IPS DF 6.9 (cell line): ENCODE measurements at regions not wholly inside any gene's neighbourhood (a gene's known extent, or its start where the extent isn't known, plus 50 kb on each side); places are given as distances from the start of the nearest gene placed in this dataset.

Source experiments
- DNase-seq: peaks from one replicate; pipeline ENCODE4 v3.0.0-alpha.2; 2013; ENCODE audit warnings: low read depth, low spot score
- H3K27ac ChIP-seq: one replicate; pipeline ENCODE4 v1.5.1; 2013; ENCODE audit warnings: low read length, control low read depth
- H3K27me3 ChIP-seq: 2 replicates; pipeline ENCODE4 v1.6.1; 2013; ENCODE audit warnings: mild to moderate bottlenecking, low read length; ENCODE audit not compliant: control insufficient read depth, insufficient read depth
- H3K36me3 ChIP-seq: 2 replicates; pipeline ENCODE4 v1.6.1; 2013; ENCODE audit warnings: low read length; ENCODE audit not compliant: control insufficient read depth, insufficient read depth
- H3K4me1 ChIP-seq: 2 replicates; pipeline ENCODE4 v1.6.1; 2013; ENCODE audit warnings: low read length; ENCODE audit not compliant: control insufficient read depth, insufficient read depth
- H3K4me3 ChIP-seq: 2 replicates; pipeline ENCODE4 v1.5.1; 2013; ENCODE audit warnings: mild to moderate bottlenecking, low read length
- H3K9me3 ChIP-seq: 2 replicates; pipeline ENCODE4 v1.6.1; 2013; ENCODE audit warnings: low read length, inconsistent platforms; ENCODE audit not compliant: control insufficient read depth, insufficient read depth
- WGBS: extraction: QIAGEN DNeasy Blood & Tissue Kit; methylation state at CpG from one replicate; pipeline ENCODE4 v1.1.7; 2013; ENCODE audit warnings: mixed read lengths, missing lambda C conversion rate; ENCODE audit not compliant: insufficient read length, insufficient coverage; 5-methylcytosine and 5-hydroxymethylcytosine counted together

DNA sequence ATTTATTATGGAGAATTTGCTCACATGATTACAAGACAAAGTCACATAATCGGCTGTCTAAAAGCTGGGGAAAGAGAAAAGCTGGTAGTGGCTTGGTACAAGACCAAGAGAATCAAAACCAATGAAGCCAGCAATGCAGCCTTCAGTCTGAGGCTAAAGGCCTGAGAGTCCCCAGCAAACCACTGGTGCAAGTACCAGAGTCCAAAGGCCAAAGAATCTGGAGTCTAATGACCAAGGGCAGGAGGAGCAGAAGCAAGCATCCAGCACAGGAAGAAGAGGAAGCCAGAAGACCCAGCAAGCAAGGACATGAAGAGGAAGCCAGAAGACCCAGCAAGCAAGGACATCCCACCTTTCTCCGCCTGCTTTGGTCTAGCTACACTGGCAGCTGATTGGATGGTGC lies 250.6 kb upstream of the SALL1 start:
- no peak overlapping the region for H3K27ac ChIP-seq
- H3K4me3 ChIP-seq, result no peak overlapping the region
- DNase-seq, result no peak
- no peaks in the 10 kb centered on the region; the same call in 1 of the 2 replicates for H3K9me3 ChIP-seq
- H3K36me3 ChIP-seq, result no peaks in the 10 kb centered on the region
- no peaks in the 10 kb centered on the region; the same call in 1 of the 2 replicates for H3K27me3 ChIP-seq
- no CpG with 5 or more reads among the region's 2 CpGs for WGBS
- no peaks in the 10 kb centered on the region for H3K4me1 ChIP-seq

DNA sequence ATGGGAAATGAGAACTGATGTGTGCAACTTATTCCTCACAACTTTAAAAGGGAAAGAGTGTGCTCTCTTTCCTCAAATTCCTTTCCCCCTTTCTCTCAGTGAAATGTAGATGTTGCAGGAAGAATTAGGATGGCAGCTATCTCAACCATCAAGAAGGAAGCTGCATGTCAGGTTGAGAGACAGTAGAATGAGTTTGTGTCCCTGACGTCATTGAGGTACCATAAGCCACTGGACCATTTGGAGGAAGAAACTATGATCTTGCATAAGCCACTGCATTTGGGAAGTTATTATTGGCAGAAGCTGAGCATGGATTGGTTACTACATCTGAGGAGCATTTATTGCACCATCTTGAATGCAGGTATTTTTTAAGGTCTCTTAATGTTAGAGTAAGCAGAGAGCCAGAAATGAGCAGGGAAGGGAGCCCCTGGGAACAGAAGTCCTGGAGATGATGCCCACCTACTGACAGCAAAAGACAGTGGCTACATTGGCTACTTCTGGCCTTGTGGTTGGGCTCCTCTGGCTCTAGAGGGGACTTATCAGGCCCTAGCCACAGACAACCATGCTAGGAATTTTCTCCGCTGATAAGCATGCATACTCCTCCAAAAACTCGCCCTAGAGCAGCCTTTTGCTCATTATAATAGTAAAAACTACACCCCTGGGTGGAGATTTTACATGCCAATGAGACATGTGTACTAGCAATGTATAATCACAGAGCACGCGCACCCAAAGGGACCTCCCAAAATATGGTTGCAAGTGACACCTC lies 249.0 kb upstream of the SALL1 start:
- no peak for DNase-seq
- WGBS, result no CpG with 5 or more reads among the region's 5 CpGs
- H3K27ac ChIP-seq, result no peak overlapping the region
- no peaks in the 10 kb centered on the region; the same call in 1 of the 2 replicates for H3K27me3 ChIP-seq
- no peaks in the 10 kb centered on the region for H3K36me3 ChIP-seq
- H3K9me3 ChIP-seq, result no peaks in the 10 kb centered on the region; the same call in 1 of the 2 replicates
- no peak overlapping the region for H3K4me3 ChIP-seq
- H3K4me1 ChIP-seq, result no peaks in the 10 kb centered on the region

DNA sequence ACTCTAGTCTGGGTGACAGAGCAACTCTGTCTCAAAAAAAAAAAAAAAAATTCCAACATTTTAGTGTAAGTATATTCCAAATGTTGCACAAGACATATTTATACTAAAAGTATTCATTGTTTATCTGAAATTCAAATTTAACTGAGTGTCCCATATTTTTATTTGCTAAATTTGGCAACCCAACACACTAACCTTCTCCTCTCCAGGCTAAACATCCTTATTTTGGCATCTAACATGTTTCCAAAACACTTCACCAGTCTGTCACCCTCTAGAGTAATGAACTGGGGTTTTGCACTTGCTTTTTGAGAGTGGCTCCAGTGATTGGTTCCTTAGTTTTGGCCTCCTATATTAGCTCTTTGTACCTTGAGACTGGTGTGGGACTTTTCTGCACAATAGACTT lies 243.4 kb upstream of the SALL1 start:
- Histone ChIP-seq H3K4me1 (peaks cover 3% of the 10 kb centered on the region; the same call in 1 of the 2 replicates), H3K4me3 (no peak overlapping the region), H3K27me3 (no peaks in the 10 kb centered on the region), H3K27ac (no peak overlapping the region), H3K36me3 (no peaks in the 10 kb centered on the region), H3K9me3 (no peaks in the 10 kb centered on the region)
- no peak for DNase-seq

DNA sequence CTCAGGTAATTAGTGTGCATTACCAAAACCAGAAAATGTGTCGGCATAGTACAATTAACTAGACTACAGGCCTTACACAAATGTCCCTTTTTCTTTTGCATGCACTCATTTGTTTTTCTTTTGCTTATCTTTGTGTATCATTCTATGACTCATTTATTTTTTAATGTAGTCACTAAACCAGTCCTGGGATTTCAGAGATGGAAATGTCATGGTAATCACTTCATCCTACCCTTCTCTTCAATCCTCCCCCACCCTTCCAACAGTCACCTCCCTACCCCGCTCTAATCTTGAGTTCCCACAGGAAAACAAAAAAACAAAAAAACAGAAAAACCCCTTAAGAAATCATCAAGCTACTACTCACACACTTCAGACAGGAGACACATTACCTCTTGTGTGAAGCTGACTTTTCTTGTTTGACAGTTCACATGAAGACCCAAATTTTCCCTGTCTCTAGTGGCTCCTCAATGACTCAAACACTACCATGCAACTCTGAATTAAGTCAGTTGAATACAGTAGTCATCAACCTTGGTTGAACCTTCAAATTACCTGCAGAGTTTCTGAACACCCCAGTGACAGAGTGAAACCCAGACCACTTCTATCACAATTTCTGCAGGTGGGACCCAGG lies 242.4 kb upstream of the SALL1 start:
- Histone ChIP-seq H3K27me3 (no peaks in the 10 kb centered on the region), H3K4me1 (peaks cover 3% of the 10 kb centered on the region; the same call in 1 of the 2 replicates), H3K4me3 (no peak overlapping the region), H3K36me3 (no peaks in the 10 kb centered on the region), H3K9me3 (no peaks in the 10 kb centered on the region), H3K27ac (peak overlapping the region; percentile 73)
- WGBS, result no CpG with 5 or more reads among the region's 2 CpGs
- no peak for DNase-seq

DNA sequence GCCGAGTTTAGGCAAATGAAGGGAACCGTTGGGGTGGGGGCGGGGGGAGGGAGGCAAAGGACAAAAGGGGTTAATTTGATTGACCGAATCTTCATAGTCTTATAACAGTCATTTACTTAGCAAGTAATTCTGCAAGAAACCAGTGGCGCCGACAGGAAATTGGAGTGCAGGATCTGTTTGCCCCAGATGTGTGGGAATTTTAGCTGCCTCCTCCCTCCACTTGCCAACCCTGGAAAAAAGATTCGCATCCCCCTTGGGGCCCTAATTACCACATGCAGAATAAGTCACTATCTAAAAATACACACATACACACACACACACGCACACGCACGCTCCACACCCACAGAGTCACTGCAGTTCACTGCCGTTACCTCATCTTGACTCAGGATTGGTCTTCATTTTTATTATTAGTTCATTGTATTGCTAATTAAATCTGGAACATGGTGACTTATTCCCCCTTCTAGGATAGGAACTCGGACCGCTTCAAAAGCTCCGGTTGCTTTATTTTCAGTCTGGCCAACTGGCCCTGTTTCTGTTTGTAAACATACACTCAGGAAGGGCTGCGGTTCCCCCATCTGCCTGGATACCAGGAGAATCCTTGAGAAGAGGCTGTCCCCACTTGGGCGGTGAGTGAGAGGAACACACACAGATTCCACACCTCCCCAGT lies 241.6 kb upstream of the SALL1 start:
- peaks cover 3% of the 10 kb centered on the region; the same call in 1 of the 2 replicates for H3K4me1 ChIP-seq
- peak overlapping the region; percentile 73 for H3K27ac ChIP-seq
- WGBS, result no CpG with 5 or more reads among the region's 16 CpGs
- H3K36me3 ChIP-seq, result no peaks in the 10 kb centered on the region
- no peak overlapping the region for H3K4me3 ChIP-seq
- no peaks in the 10 kb centered on the region for H3K27me3 ChIP-seq
- DNase-seq, result no peak
- no peaks in the 10 kb centered on the region for H3K9me3 ChIP-seq

DNA sequence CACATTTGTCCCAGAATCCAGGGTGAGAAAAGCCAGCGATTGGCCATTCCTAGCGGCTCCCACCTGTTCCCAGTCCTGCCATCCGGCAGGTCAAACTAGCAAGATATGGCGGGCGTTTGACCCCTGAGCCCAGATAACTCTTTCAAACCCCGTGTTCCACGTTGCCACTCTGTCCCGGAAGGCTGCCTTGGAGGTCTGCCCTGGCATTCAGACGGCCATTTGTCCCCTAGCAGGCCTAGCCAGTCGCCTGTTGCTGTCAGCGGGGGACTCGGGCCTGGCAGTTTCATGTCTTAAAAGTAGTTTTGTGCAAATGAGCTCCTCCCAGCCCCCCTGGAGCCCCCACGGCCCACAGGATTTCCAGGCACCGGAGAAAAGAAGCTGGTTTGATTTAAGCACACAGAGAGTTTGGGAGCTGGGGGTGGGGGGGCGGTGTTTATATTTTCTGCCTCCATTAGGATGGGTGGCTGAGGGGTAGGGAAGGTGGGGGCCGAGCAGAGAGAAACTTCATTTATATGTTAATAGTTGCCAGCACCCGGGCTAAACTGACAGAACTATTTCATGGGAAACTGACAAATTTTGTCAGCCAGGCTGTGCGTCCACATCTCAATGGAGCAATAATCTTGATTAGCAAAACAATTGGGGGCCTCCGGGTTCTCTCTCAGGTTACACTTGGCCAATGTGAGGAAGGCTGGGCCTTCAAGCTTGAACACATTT lies 240.9 kb upstream of the SALL1 start:
- H3K9me3 ChIP-seq, result no peaks in the 10 kb centered on the region
- peaks cover 3% of the 10 kb centered on the region; the same call in 1 of the 2 replicates for H3K4me1 ChIP-seq
- H3K4me3 ChIP-seq, result no peak overlapping the region
- peak; percentile 50 for DNase-seq
- H3K27ac ChIP-seq, result peak overlapping the region; percentile 83
- WGBS, result no CpG with 5 or more reads among the region's 19 CpGs
- no peaks in the 10 kb centered on the region for H3K36me3 ChIP-seq
- H3K27me3 ChIP-seq, result no peaks in the 10 kb centered on the region

DNA sequence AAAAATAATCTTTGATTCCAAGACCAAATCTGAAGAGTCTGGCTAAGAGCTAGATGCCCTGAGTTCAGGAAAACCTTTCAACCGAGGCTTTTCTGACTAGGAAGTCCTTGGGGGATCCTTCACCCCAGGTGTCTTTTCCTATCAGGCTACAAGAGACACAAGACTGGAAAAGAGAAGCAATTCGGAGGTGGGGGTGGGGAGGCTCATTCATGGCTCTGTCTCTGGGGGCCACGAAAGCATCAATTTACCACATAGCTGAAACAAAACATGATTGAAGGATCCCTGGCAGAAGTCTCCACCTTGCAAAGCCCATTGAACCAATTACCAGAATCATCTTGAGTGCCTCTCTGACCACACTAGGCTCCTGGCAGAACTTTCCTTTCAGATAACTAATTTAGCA lies 239.8 kb upstream of the SALL1 start:
- no peak overlapping the region for H3K4me3 ChIP-seq
- DNase-seq, result no peak
- H3K4me1 ChIP-seq, result peaks cover 3% of the 10 kb centered on the region; the same call in 1 of the 2 replicates
- WGBS, result no CpG with 5 or more reads among the region's 3 CpGs
- H3K36me3 ChIP-seq, result no peaks in the 10 kb centered on the region
- no peaks in the 10 kb centered on the region for H3K27me3 ChIP-seq
- no peak overlapping the region for H3K27ac ChIP-seq
- H3K9me3 ChIP-seq, result no peaks in the 10 kb centered on the region

DNA sequence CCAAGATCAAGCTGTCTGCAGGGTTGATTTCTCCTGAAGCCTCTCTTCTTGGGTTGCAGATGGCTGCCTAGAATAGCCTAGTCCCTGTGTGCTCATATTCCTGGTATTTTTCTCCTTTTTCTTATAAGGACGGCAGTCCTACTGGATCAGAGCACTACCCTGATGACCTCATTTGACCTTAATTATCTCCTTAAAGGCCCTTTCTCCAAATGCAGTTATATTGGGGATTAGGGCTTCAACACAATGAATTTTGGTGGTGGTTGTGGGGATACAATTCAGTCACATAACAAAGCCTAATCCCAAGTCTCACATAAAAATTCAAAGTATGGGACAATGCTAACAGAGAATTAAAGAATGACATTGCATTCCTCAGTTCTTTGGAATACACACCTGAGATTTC lies 238.8 kb upstream of the SALL1 start:
- Histone ChIP-seq H3K36me3 (no peaks in the 10 kb centered on the region), H3K4me1 (peaks cover 3% of the 10 kb centered on the region; the same call in 1 of the 2 replicates), H3K27ac (no peak overlapping the region), H3K27me3 (no peaks in the 10 kb centered on the region), H3K9me3 (no peaks in the 10 kb centered on the region), H3K4me3 (no peak overlapping the region)
- no CpG with 5 or more reads among the region's 1 CpG for WGBS
- DNase-seq, result no peak

DNA sequence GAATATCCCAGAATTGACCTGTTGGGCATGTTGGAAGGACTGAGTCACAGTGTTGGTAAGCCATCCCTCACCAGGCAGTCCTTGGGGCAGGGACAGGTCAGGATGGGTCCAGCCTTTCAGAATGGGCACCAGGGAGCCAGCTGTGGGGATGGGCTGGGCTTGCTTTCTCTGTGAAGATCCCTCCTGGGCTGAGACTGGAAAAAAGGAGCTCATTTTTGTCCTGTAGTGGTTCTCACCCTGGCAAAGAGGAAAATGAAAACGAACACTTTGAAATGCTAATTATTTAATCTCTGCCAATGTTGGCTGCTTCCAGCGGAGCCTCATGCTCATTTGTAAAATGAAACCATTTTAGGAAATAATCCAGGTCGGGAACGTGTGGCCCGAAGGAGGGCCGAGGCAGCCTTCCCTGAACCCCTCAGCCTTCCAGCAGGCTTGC lies 237.5 kb upstream of the SALL1 start:
- H3K4me3 ChIP-seq, result no peak overlapping the region
- no CpG with 5 or more reads among the region's 6 CpGs for WGBS
- no peak for DNase-seq
- no peaks in the 10 kb centered on the region for H3K36me3 ChIP-seq
- H3K27ac ChIP-seq, result no peak overlapping the region
- no peaks in the 10 kb centered on the region for H3K27me3 ChIP-seq
- peaks cover 3% of the 10 kb centered on the region; the same call in 1 of the 2 replicates for H3K4me1 ChIP-seq
- H3K9me3 ChIP-seq, result no peaks in the 10 kb centered on the region

DNA sequence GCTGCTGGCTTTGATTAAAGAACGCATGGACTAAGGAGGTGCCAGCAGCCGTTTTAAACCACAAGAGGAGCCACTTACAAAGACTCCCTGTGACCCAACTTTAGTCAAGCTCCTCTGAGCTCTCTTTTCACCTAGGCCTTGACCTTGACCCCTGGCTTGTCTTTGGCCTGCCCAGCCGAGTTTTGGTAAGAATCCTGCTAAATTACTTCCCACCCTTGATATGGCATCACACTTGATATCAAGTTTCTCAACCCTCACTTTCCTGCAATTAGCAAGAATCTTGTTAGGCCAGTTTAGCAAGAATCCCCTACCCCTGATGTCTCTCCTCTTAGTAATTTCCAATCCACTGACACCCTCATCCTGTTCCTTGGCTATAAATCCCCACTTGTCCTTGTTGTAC lies 232.8 kb upstream of the SALL1 start:
- Histone ChIP-seq H3K27me3 (no peaks in the 10 kb centered on the region), H3K27ac (no peak overlapping the region), H3K4me1 (0 out of 2 replicates have a peak, but pooled peaks cover 2% of the 10 kb centered on the region), H3K36me3 (no peaks in the 10 kb centered on the region), H3K9me3 (no peaks in the 10 kb centered on the region), H3K4me3 (no peak overlapping the region)
- WGBS, result no CpG with 5 or more reads among the region's 3 CpGs
- no peak for DNase-seq
